Small intestine (tissue), 7 donors: ENCODE measurements at regions not wholly inside any gene's neighbourhood (a gene's known extent, or its start where the extent isn't known, plus 50 kb on each side); places are given as distances from the start of the nearest gene placed in this dataset.
A peak's percentile ranks its signal among the peaks of the same experiment; 100 is the strongest.

ENCODE experiments used
- DNase-seq, 2 donors: peaks; one replicate each; pipeline versions ENCODE4 v3.0.0 to v3.0.0-alpha.2; 2013
- FAIRE-seq: peaks from 2 replicates; lab custom pipeline; 2012; peaks lifted over from hg19 to GRCh38; lab: Jason Lieb, UNC
- H3K27ac ChIP-seq, 3 donors: one replicate each; pipeline ENCODE4 v1.5.1; 2013; ENCODE audit warnings: low read length in 2 of 3, mild to moderate bottlenecking in 2 of 3, control low read depth in 1 of 3, inconsistent platforms in 1 of 3, low read depth in 1 of 3, moderate library complexity in 1 of 3
- H3K27me3 ChIP-seq, 3 donors: one replicate each; pipeline ENCODE4 v1.6.1; 2013; ENCODE audit warnings: low read length in 3 of 3, inconsistent platforms in 1 of 3; ENCODE audit not compliant: control insufficient read depth in 3 of 3, insufficient read depth in 3 of 3
- H3K36me3 ChIP-seq, 3 donors: one replicate each; pipeline ENCODE4 v1.6.1; 2013; ENCODE audit warnings: low read length in 3 of 3, inconsistent platforms in 1 of 3, low read depth in 1 of 3, mild to moderate bottlenecking in 1 of 3, moderate library complexity in 1 of 3; ENCODE audit not compliant: control insufficient read depth in 3 of 3, insufficient read depth in 2 of 3
- H3K4me1 ChIP-seq, 3 donors: one replicate each; pipeline ENCODE4 v1.6.1; 2013; ENCODE audit warnings: low read length in 2 of 3, inconsistent platforms in 1 of 3, low read depth in 1 of 3, mild to moderate bottlenecking in 1 of 3, moderate library complexity in 1 of 3; ENCODE audit not compliant: control insufficient read depth in 3 of 3, insufficient read depth in 2 of 3
- H3K4me3 ChIP-seq, 3 donors: one replicate each; pipeline ENCODE4 v1.5.1; 2013; ENCODE audit warnings: low read length in 3 of 3, control low read depth in 1 of 3, inconsistent platforms in 1 of 3, low read depth in 1 of 3, mild to moderate bottlenecking in 1 of 3, moderate library complexity in 1 of 3
- H3K9me3 ChIP-seq, 2 donors: one replicate each; pipeline ENCODE4 v1.6.1; 2013; ENCODE audit warnings: low read depth in 1 of 2, low read length in 1 of 2; ENCODE audit not compliant: control insufficient read depth in 2 of 2, insufficient read depth in 1 of 2
- WGBS, 3 donors: extraction: QIAGEN DNeasy Blood & Tissue Kit; methylation state at CpG; one replicate each; pipeline ENCODE4 v1.1.7; 2013; 5-methylcytosine and 5-hydroxymethylcytosine counted together
- donor health status: healthy with polysubstance abuse.
- donor health status: control.
- donor health status: control.
- donor health status: Bipolar disorder and iron deficiency.
- donor health status: healthy.

DNA sequence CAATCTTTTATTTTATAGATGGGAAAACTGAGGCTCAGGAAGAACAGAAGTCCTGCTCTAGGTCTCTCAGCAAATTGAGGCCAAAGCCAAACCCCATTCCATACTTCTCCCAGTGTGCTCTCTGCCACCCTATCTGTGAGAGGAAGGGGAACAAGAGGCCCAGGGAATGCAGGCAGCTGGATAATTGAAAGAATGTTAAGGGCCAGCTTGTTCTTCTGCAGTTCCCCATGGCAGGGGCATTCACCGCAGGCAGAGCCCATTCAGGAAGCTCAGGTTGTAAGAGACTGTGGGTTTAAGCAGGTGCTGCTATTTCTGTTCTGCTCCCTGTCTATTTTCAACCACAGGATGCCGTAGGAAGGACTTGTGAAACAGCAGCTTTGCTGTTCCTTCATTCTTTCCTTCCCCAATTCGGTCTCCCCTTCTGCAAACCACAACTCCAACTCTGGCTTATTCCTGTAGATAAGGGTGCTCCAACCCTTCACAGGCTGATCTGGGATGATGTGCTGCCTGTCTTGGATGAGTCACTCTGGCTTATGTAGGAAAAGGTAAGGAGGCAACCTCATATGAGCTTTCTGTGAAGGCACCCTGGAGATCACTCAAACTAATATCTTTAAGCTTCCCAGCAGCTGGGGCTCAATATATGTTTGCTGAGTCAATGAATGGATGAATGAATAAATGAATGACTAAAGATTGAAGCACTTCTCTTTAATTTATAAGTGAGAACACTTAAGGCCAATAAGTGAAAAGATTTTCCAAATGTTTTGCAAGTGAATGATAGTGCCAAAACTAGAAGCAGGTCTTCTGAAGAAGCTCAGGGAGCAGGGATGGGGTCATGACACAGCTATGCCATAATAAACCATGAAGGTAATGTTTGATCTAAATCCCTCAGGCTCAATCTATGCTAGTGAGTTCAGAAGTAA lies 377.6 kb downstream of the BRINP1 start:
- Histone ChIP-seq H3K27ac (no peak overlapping the region), H3K36me3 (no peaks in the 10 kb centered on the region), H3K4me1 (no peaks in the 10 kb centered on the region), H3K4me3 (no peak overlapping the region), H3K9me3 (no peaks in the 10 kb centered on the region), H3K27me3 (no peaks in the 10 kb centered on the region)
- FAIRE-seq = no peak
- no peak for DNase-seq
- WGBS, 3 donors = 62 to 71% (median 69%) methylated on average over 3 of the region's 3 CpGs

DNA sequence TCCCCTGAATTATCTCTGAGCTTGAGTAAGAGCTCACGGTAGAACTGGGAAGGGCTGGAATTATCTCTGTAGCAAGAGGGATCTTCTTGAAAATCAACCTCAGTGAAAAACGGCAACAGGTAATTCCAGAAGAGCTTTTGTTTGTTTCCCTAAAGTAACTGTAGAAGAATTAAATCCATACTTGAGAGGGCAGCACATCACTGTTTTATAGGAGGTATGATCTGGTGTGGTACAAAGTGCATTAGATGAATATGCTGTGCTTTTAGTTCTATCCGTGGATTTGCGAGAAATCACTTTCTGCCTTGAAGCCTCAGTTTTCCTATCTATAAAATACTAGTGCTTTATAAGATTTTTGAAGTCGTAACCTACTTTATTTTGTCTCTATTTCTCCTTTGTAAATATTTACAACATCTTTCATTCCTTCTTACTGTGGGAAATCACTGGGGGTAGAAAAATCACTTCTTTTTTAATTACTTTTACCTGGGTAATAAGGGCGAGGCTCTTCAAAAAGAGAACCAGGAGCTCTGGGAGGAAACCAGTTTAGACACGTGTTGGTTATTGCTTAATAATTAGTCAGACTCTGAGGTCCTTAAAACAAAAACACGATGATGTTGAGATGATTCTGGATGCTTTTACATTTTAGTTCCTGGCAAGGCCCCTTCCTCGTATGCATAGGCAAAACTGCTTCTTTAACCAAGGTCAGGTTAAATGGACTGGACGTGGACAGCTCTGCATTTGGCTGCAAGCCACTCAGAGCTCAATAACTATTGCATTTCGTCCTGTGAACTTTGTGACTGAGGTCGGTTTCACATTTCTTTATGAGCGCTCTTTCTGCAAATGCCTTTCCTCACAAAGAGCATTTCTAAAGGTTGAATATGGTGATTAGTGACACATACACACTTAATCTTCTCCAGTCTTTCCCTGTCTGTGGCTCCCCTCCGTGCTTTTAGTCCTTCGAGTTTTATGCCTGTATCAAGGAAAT lies 376.1 kb downstream of the BRINP1 start:
- no peaks in the 10 kb centered on the region for H3K4me1 ChIP-seq
- H3K4me3 ChIP-seq = no peak overlapping the region
- H3K9me3 ChIP-seq = no peaks in the 10 kb centered on the region
- 26 to 49% (median 31%) methylated on average over 15 of the region's 15 CpGs for WGBS, 3 donors
- no peak for FAIRE-seq
- DNase-seq = peak in 1 of 2 donors; percentile 10
- H3K27me3 ChIP-seq = no peaks in the 10 kb centered on the region
- H3K36me3 ChIP-seq = no peaks in the 10 kb centered on the region
- H3K27ac ChIP-seq = no peak overlapping the region

DNA sequence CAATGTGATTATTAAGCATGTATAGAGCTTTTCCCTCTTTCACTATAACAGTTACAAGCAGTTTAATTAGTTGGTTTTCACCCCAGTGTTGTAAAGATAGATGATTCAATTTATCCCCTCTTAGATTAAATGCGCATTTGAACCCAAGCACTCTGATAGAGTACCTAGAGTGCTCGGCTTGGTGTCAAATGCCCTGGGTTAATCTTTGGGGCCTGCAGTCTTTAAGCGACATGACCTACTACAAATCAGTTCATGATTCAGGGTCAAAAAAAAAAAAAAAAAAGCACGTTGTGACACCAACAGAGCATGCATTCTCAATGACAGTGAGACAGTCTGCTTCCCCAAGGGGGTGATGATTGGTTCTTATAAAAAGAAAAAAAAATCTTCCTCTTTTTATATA lies 375.3 kb downstream of the BRINP1 start:
- Histone ChIP-seq H3K4me3 (no peak overlapping the region), H3K27me3 (no peaks in the 10 kb centered on the region), H3K27ac (no peak overlapping the region), H3K4me1 (no peaks in the 10 kb centered on the region), H3K9me3 (no peaks in the 10 kb centered on the region), H3K36me3 (no peaks in the 10 kb centered on the region)
- DNase-seq (no peak), FAIRE-seq (no peak)
- whole genome bisulfite sequencing, 3 donors = 58 to 74% (median 71%) methylated on average over 4 of the region's 4 CpGs

DNA sequence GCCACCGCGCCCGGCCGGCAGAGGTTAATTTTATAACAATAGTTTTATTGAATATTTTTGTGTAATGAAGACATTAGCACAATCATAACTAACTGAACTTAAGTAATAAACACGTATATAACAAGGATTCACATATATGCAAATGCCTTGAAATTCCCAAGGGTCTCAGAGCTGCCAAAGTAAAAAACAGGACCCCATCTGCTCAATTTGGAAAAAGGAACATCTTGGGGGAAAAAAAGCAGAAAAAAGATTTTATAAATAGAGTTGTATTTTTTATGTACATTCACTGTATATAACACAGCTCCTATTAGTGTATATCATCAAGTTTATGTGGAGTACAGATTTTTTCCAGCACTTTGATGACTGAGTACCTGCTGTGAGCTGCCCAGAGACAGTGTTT lies 366.7 kb downstream of the BRINP1 start:
- Histone ChIP-seq H3K27me3 (no peaks in the 10 kb centered on the region), H3K4me1 (no peaks in the 10 kb centered on the region), H3K9me3 (no peaks in the 10 kb centered on the region), H3K36me3 (no peaks in the 10 kb centered on the region), H3K27ac (no peak overlapping the region), H3K4me3 (no peak overlapping the region)
- no peak for DNase-seq
- no peak for FAIRE-seq
- WGBS, 3 donors = 88 to 94% (median 92%) methylated on average over 5 of the region's 5 CpGs

DNA sequence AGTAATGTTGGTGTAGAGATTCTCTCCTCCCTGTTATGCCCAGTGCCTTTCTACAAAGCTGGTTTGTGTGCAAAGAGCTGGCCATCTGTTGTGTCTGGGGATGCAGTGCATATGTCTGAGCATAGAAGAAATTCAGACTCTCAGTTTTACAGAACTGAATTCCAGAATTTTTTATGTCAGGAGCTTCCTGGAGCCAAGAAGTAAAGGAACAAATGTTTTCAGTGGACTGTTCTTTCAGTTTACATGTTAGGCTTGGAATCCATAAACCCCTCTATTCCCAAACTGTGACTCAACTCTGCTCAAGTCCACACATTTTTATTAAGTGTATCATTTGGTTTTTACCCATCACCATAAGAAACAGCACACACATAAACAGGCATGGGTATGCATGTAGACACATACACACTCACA lies 366.0 kb downstream of the BRINP1 start:
- H3K9me3 ChIP-seq = no peaks in the 10 kb centered on the region
- FAIRE-seq (no peak), DNase-seq (no peak)
- H3K27me3 ChIP-seq = no peaks in the 10 kb centered on the region
- H3K27ac ChIP-seq = no peak overlapping the region
- no peak overlapping the region for H3K4me3 ChIP-seq
- no peaks in the 10 kb centered on the region for H3K36me3 ChIP-seq
- H3K4me1 ChIP-seq = no peaks in the 10 kb centered on the region

DNA sequence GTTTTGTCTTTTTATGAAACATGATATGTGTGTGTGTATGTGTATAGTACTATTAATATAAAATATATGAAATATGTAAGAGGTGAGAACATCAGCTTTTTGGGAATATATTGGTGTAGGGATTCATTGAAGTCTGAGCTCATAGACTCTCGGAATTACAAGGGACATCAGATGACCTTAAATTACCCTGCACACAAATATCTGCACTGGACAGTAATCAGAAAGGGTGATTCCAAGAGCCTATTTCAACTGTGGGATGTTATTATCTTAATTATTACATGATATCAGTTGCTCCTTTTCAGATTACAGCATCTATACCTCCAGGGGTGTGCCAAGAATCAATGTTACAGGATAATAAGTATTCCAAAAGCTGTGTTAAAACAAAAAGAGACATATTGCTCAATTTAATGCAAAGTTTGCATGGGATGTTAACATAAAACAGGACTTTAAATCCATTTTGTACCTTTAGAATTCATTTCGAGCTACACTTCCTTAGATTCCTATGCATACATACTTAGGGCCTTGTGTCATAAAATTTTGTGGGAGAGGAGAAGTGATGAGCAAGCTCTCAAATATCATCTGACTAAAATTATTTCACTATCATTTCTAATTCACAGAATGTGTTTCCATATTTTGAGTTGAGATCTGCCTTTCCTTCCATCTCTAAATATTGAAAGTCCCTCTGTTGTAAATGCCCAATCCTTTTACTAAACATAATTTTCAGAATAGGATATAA lies 365.2 kb downstream of the BRINP1 start:
- no peaks in the 10 kb centered on the region for H3K4me1 ChIP-seq
- WGBS, 3 donors = 67 to 77% (median 72%) methylated on average over 2 of the region's 2 CpGs
- H3K27ac ChIP-seq = no peak overlapping the region
- H3K4me3 ChIP-seq = no peak overlapping the region
- H3K27me3 ChIP-seq = no peaks in the 10 kb centered on the region
- H3K36me3 ChIP-seq = no peaks in the 10 kb centered on the region
- FAIRE-seq = no peak
- DNase-seq = no peak
- no peaks in the 10 kb centered on the region for H3K9me3 ChIP-seq

DNA sequence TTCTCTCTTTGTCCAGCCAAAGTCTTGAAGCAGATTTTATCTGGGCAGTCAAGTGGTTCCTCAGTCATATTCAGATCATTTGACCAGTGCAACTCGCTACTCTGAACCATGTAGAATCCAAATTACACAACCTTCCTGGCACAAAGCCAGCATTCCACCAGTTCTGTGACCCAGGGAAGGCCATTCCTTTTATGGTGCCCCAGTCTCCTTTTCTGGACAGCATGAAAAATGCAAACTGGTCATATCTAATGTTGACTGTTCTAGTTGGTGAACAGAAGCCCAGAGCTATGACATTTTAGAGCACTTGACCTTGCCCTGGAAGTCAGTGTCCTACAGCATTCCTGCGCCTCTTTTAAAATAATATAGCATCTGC lies 364.6 kb downstream of the BRINP1 start:
- no peaks in the 10 kb centered on the region for H3K4me1 ChIP-seq
- peak in 1 of 2 donors; percentile 4 for DNase-seq
- H3K27me3 ChIP-seq = no peaks in the 10 kb centered on the region
- no peak overlapping the region for H3K4me3 ChIP-seq
- H3K27ac ChIP-seq = no peak overlapping the region
- no peaks in the 10 kb centered on the region for H3K9me3 ChIP-seq
- 38 to 47% (median 44%) methylated on average over 2 of the region's 2 CpGs for WGBS, 3 donors
- no peak for FAIRE-seq
- H3K36me3 ChIP-seq = no peaks in the 10 kb centered on the region

DNA sequence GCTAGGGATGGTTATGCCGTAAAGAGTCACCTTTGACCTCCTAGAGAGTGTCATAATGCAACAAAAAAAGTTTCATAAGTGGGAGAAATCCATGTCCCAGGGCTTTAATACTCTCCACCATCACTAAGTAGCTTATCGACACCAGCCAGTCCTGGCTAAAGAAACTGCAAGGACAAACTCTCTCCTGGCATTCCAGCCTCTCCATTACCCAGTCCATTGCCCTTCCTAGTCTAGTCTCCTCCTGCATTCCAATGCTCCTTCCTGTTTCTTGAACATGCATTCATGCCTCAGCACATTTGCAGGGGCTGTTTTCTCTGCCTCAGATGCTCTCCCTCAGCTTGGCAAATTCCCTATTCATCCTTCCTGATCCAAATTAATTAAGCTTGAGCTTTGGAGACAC lies 364.1 kb downstream of the BRINP1 start:
- WGBS, 3 donors = 59 to 71% (median 65%) methylated on average over 2 of the region's 2 CpGs
- DNase-seq (no peak), FAIRE-seq (no peak)
- no peak overlapping the region for H3K4me3 ChIP-seq
- H3K27me3 ChIP-seq = no peaks in the 10 kb centered on the region
- no peaks in the 10 kb centered on the region for H3K36me3 ChIP-seq
- H3K4me1 ChIP-seq = no peaks in the 10 kb centered on the region
- no peak overlapping the region for H3K27ac ChIP-seq
- H3K9me3 ChIP-seq = no peaks in the 10 kb centered on the region
